OCI-LY3 (cell line): ENCODE measurements at regions not wholly inside any gene's neighbourhood (a gene's known extent, or its start where the extent isn't known, plus 50 kb on each side); places are given as distances from the start of the nearest gene placed in this dataset.

Experiments used
- H2AFZ ChIP-seq: fragments of 200-600, 300-600 bp; shearing (Covaris generic); 2 replicates; pipeline ENCODE4 v1.6.0; 2014; ENCODE audit warnings: antibody characterized with exemption, low read depth, low read length
- H3K27ac ChIP-seq: fragments of 200-600, 300-600 bp; sonication (generic); 2 replicates; pipeline ENCODE4 v1.5.1; 2014; ENCODE audit warnings: mild to moderate bottlenecking, low read length, moderate library complexity, mixed read lengths
- H3K27me3 ChIP-seq: fragments of 200-600, 300-600 bp; sonication (generic); 2 replicates; pipeline ENCODE4 v1.6.1; 2014; ENCODE audit warnings: low read depth, low read length, mixed read lengths
- H3K36me3 ChIP-seq: fragments of 200-600, 300-600 bp; sonication (generic); replicated peaks from 2 replicates; pipeline ENCODE3; 2014; ENCODE audit warnings: low read depth, low read length, mixed read lengths
- H3K4me1 ChIP-seq: fragments of 300-600, 200-600 bp; sonication (generic); 2 replicates; pipeline ENCODE4 v1.6.1; 2014; ENCODE audit warnings: low read length, mixed read lengths
- H3K4me2 ChIP-seq: fragments of 200-600, 300-600 bp; sonication (generic); 2 replicates; pipeline ENCODE4 v1.6.1; 2014; ENCODE audit warnings: low read length, mixed read lengths
- H3K4me3 ChIP-seq: fragments of 300-600, 200-600 bp; sonication (generic); 2 replicates; pipeline ENCODE4 v1.5.1; 2014; ENCODE audit warnings: antibody characterized with exemption, mild to moderate bottlenecking, low read length, moderate library complexity
- H3K79me2 ChIP-seq: fragments of 300-600, 200-600 bp; shearing (Covaris generic); 2 replicates; pipeline ENCODE4 v1.6.1; 2014; ENCODE audit warnings: mild to moderate bottlenecking, low read length, mixed read lengths
- H3K9ac ChIP-seq: fragments of 300-600, 200-600 bp; shearing (Covaris generic); 2 replicates; pipeline ENCODE4 v1.6.0; 2014; ENCODE audit warnings: mild to moderate bottlenecking, low read length, moderate library complexity
- H3K9me3 ChIP-seq: fragments of 200-600, 300-600 bp; shearing (Covaris generic); 2 replicates; pipeline ENCODE4 v1.6.1; 2014; ENCODE audit warnings: low read length, mixed read lengths; ENCODE audit not compliant: insufficient read depth
- H4K20me1 ChIP-seq: fragments of 200-600, 300-600 bp; sonication (generic); 2 replicates; pipeline ENCODE4 v1.6.1; 2016; ENCODE audit warnings: low read length, mixed read lengths; ENCODE audit not compliant: insufficient read depth
- CTCF ChIP-seq: fragments of 200-600, 300-600 bp; sonication (generic); IDR thresholded peaks from 2 replicates; pipeline ENCODE4 v1.5.1; 2014; ENCODE audit warnings: antibody characterized with exemption, low read length, low read depth
- EZH2phosphoT487 ChIP-seq: fragments of 200-600 bp; shearing (Covaris generic); IDR thresholded peaks from 2 replicates; pipeline ENCODE4 v1.6.1; 2018; ENCODE audit warnings: antibody characterized with exemption, mixed run types, low read depth

GRCh38 chr2:146537477-146537876 is 1307.4 kb upstream of the ACVR2A start:
- Histone ChIP-seq H3K36me3 (no peaks in the 10 kb centered on the region), H3K9me3 (no peaks in the 10 kb centered on the region), H3K4me2 (no peak overlapping the region), H2AFZ (no peak overlapping the region), H3K27me3 (no peaks in the 10 kb centered on the region), H3K4me3 (no peak overlapping the region), H3K9ac (no peak overlapping the region), H3K27ac (no peak overlapping the region), H3K79me2 (no peaks in the 10 kb centered on the region), H4K20me1 (no peaks in the 10 kb centered on the region), H3K4me1 (no peaks in the 10 kb centered on the region)
- TF ChIP-seq EZH2phosphoT487 (no peak), CTCF (no peak)

GRCh38 chr2:146532509-146533147 is 1312.2 kb upstream of the ACVR2A start:
- Histone ChIP-seq H3K4me2 (no peak overlapping the region), H3K36me3 (no peaks in the 10 kb centered on the region), H3K9ac (no peak overlapping the region), H2AFZ (no peak overlapping the region), H3K27me3 (no peaks in the 10 kb centered on the region), H3K79me2 (no peaks in the 10 kb centered on the region), H4K20me1 (no peaks in the 10 kb centered on the region), H3K9me3 (no peaks in the 10 kb centered on the region), H3K4me1 (no peaks in the 10 kb centered on the region), H3K27ac (no peak overlapping the region), H3K4me3 (no peak overlapping the region)
- TF ChIP-seq CTCF (no peak), EZH2phosphoT487 (no peak)

GRCh38 chr2:146532009-146532408 is 1312.8 kb upstream of the ACVR2A start:
- H3K27me3 ChIP-seq, result no peaks in the 10 kb centered on the region
- no peak overlapping the region for H3K4me3 ChIP-seq

GRCh38 chr2:146530886-146531285 is 1313.9 kb upstream of the ACVR2A start:
- no peaks in the 10 kb centered on the region for H3K27me3 ChIP-seq
- no peaks in the 10 kb centered on the region for H3K36me3 ChIP-seq
- H2AFZ ChIP-seq, result no peak overlapping the region
- TF ChIP-seq CTCF, result no peak
- TF ChIP-seq EZH2phosphoT487, result no peak
- H3K9ac ChIP-seq, result no peak overlapping the region
- no peak overlapping the region for H3K27ac ChIP-seq
- no peaks in the 10 kb centered on the region for H3K9me3 ChIP-seq
- no peaks in the 10 kb centered on the region for H3K4me1 ChIP-seq
- H3K4me3 ChIP-seq, result no peak overlapping the region
- H3K4me2 ChIP-seq, result no peak overlapping the region
- H4K20me1 ChIP-seq, result no peaks in the 10 kb centered on the region
- no peaks in the 10 kb centered on the region for H3K79me2 ChIP-seq

More at GRCh38 chr2:146532009-146532408, 1312.8 kb upstream of the ACVR2A start:
- Histone ChIP-seq H3K27ac (no peak overlapping the region), H3K79me2 (no peaks in the 10 kb centered on the region), H3K4me1 (no peaks in the 10 kb centered on the region), H4K20me1 (no peaks in the 10 kb centered on the region), H3K9me3 (no peaks in the 10 kb centered on the region), H2AFZ (no peak overlapping the region), H3K9ac (no peak overlapping the region), H3K4me2 (no peak overlapping the region), H3K36me3 (no peaks in the 10 kb centered on the region)
- TF ChIP-seq EZH2phosphoT487 (no peak), CTCF (no peak)
